HG02970 (cell line): ENCODE measurements at regions not wholly inside any gene's neighbourhood (a gene's known extent, or its start where the extent isn't known, plus 50 kb on each side); places are given as distances from the start of the nearest gene placed in this dataset.

Source experiments
- ATAC-seq: cut with Tn5 transposase; IDR thresholded peaks from one replicate; pipeline ENCODE4 v1.9.1; 2021; ENCODE audit warnings: mild to moderate bottlenecking, moderate library complexity, moderate number of reproducible peaks; ENCODE audit not compliant: unreplicated experiment, low FRiP score

DNA sequence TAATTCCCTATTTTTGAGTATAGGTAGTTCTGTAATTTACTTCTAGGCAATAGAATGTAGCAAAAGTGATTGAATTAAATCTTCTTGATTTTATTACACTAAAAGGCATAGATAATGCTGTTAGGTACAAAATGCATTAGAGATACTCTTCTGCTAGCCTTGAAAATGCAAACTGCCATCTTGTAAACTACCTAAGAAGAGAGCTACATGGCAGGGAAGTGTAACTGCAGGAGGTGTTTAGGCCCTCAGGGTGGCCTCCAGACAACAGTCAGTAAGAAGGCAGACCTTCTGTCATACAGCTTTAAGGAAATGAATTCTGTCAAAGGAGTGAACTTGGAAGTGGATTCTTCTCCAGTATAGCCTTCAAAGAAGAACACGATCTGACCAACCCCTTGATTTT lies 1396.8 kb upstream of the SLC39A10 start:
- ATAC-seq, result no peak

DNA sequence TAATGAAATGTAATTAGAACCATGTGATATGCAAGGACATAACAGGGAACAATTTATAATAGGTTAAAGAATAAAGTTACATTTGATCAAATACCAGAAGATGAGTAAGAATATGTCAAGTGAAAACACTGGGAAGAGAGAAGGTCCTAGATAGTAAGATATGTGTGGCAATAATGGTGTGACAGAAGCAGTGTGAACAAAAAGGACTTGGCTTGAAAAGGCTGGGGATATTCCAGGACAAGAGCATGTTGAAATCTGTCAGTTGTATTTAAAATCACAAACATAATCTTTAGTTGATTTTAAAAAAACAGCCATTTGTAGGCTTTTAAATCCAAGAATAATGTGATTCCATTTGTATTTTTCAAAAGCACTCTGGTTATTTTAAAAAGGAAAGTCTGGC lies 1399.9 kb upstream of the SLC39A10 start:
- ATAC-seq, result no peak

DNA sequence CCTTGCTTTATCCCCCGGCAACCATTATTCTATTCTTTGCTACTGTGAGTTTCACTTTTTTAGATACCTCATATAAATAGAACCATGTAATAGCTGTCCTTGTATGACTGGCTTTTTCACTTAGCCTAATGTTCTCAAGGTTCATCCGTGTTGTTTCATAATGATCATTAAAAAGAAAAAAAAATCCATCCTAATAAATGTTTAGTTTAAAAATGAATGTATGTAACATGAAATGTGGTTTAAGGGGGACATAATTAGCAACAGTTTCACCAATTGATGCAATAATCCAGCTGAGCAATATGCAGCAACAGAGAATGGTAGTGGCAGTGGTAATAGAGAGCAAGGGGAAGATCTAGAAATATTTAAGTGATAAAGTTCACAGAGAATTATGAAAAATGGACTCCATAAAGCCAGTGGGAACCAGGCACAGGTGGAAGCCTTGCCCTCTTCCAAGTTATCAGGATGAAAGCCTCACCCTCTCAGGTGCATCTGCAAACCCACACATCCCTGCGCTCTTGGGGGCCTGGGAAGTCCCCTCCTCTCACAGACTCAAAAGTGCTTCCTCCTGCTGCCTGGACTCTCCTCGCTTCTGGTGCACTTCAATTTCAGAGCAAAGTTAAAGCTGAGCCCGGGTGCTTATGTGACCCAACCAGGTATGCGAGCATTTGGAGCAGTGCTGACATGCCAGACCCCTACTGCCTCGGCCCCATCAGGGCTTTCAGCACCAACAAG lies 1403.3 kb upstream of the SLC39A10 start:
- ATAC-seq, result no peak

DNA sequence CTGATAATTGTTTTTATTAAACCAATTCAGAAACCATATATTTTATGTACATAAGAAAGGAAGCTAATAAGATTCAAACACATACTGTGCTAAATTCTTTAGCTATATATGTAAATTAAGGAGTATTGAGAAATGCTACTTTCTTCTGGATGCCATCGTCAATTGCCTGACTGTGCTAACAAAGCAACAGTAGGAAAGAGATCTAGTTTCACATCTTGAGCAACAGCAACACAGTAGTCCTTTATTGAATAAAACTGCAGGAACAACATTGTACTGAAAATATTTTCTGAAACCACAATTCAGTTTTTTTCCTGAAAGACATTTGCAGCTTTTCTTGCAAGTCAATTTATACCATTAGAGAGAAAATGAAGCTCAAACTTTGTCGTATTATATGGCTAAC lies 1404.9 kb upstream of the SLC39A10 start:
- no peak for ATAC-seq

DNA sequence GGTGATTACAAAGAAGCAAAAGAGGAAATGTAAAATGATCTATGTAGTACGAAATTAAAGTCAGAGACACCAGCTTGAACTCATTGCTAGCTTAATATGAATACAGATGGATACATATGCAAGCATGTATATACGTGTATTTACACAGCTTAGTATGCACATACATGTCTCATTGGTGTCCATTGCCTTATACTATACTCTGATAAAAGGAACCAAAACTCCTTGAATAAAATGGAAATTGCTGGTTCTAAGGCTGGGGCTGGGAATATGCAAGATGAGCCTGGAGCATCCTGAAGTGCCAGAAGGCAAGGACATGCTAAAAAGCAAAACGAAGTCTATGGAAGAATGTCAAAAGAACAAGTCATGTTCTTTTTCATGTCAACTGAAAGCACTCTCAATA lies 1424.4 kb upstream of the SLC39A10 start:
- ATAC-seq, result no peak

DNA sequence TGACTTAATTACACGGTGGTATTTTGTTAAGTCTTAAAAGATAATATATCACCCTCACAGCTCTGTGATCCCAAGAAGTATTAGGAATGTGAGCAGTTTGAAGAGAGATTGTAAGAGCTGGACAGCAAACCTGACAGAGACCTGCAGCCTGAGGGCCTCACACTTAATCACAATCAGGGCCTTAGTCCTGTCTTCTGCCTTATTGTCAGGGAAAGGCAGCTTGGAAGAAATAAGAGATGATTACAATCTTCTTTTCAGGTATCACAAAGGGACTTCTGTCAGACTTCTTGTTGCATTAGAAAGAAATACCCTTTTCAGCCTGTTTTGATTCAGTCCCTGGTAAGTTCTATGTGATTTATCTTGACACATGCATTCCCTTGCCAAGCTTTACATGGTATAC lies 1433.8 kb upstream of the SLC39A10 start:
- ATAC-seq, result no peak

DNA sequence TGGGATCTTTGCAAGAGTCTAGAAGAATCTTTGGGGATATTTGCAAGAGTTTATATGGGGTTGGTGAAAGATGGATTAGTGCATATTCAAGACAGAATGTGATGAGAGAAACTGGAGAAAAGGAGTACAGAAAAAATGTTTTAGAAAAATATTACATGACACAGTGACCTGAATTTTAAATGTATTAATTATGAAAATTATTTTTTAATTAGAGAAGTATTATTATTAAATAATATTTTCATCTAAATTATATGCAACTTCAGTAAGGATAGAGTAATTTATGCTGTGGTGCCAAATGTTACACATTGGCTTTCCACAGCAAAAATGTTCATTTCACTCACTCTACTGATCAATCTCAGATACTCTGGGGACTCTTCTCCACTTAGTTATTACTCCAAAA lies 1442.8 kb upstream of the SLC39A10 start:
- no peak for ATAC-seq

DNA sequence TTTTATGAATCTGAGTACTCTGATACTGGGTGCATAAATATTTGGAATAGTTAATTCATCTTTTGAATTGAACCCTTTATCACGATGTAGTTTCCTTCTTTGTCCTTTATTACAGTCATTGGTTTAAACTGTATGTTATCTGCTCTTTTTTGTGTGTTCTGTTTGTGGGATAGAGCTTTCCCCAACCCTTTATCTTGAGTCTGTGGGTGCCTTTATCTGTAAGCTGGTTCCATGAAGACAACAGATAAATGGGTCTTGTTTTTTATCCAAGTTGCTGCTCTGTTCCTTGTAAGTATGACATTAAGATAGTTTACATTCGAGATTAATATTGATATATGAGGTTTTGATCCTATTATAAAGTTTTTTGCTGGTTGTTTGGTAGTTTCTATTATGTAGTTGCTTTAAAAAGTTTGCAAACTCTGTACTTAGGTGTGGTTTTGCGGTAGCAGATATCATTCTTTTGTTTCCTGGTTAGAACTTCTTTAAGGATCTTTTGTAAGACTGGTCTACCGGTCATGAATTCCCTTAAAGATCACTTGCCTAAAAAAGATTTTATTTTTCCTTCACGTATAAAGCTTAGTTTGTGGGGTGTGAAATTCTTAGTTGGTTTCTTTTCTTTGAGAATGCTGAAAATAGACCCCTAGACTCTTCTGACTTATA lies 1451.3 kb upstream of the SLC39A10 start:
- ATAC-seq, result no peak

DNA sequence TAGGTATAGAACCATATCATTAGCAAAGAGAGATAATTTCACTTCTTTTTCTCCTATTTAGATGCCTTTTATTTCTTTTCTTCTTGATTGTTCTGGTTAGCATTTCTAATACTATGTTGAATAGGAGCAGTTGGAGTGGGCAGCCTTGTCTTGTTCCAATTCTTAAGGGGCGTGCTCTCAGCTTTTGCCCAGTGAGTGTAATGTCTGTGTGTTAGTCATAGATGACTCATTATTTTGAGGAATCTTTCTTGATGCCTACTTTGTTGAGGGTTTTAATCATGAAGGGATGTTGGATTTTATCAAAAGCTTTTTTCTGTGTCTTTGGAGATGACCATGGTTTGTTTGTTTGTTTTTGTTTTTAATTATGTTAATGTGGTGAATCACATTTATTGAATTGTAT lies 1453.1 kb upstream of the SLC39A10 start:
- ATAC-seq, result no peak

DNA sequence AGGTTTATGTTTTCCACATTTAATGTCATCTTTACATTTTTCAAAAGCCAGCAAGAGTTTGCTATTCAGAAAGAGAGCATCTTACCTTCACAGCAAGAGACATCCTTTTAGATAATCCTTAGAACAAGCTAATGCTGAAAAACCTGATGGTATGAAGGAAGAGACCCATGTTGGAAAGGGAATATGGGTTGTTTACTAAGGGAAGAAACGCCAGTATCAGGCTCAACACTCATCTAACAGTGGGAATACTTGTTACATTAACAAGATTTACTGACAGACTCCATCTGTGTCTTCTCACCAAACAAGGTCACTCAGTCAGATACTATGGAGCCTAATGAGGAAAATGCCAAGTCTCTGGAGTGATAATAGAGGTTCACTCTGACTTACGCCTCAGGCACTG lies 1474.1 kb upstream of the SLC39A10 start:
- ATAC-seq, result no peak

DNA sequence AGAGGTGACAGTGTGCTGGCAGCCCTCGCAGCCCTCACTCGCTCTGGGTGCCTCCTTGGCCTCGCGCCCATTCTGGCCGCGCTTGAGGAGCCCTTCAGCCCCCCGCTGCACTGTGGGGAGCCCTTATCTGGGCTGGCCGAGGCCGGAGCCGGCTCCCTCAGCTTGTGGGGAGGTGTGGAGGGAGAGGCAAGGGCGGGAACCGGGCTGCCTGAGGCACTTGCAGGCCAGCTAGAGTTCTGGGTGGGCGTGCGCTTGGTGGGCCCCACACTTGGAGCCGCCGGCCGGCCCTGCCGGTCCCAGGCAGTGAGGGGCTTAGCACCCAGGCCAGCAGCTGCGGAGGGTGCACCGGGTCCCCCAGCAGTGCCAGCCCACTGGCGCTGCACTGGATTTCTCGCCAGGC lies 1480.9 kb upstream of the SLC39A10 start:
- ATAC-seq, result no peak

DNA sequence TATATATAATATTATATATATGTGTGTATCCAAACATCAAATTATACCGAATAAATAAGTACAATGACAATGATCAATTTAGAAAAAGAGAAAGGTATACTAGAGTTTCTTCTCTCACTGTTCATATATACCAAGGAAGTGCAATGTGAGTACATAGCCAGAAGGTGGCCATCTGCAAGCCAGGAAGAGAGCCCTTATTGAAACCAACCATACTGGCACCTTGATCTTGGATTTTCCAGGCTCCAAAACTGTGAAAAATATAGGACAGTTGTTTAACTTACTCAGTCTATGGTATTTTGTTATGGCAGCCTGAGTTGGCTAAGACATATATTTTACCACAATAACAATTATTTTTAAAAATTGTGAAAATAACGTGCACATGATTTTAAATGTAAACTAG lies 1490.2 kb upstream of the SLC39A10 start:
- ATAC-seq, result peak; percentile 74

DNA sequence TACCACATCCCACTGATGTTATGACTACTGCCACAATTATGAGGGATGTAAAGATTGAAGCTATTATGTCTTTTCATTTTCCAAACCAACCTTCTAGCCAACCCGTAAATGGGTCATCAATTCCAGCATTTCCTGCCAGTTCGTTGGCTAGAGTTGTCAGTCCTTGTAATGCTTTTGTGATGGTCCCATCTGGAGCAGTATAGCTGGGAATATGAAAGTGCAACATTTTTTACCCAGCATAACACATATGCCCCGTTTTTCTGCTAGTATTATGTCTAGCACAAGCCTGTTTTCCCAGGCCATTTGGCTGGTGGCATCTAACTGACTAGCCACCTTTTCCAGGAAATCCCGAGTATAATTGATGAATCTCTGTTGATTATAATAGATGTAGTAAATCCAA lies 1501.6 kb upstream of the SLC39A10 start:
- ATAC-seq, result no peak

DNA sequence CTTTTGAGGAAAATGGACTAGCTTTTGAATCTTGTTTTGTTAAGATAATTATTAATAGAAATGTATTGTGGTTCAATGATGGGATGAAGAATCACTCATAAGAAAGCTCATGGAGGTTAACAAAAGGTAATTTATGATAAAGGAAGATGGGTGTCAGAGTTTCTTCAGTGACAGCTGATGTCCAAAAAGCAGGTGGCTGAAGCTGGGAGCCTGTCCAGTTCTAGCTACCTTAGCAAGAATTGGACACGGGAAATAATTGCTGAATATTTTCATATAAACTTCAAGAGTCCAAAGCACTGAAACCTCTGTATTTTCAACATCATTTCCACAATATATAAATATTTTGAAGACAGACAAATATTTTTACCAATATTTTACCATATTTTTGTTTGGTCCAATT lies 1505.8 kb upstream of the SLC39A10 start:
- no peak for ATAC-seq

DNA sequence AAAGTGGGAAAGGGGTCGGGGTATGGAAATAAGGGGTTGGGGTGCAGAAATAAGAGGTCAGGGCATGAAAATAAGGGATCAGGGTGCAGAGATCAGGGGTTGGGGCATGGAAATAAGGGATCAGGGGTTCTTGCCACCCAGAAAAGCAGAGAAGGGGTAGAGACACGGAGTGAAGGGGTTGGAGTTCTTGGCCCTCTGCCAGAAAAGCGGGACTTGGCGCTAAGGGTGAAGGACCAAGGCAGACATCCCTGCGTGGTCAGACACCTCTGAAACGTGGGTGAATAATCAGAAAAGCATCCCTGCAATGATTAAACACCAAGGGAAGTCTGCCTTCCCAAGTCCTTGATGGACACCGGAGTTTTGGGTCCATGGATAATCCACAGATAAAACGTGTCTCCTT lies 1521.6 kb upstream of the SLC39A10 start:
- ATAC-seq, result no peak

DNA sequence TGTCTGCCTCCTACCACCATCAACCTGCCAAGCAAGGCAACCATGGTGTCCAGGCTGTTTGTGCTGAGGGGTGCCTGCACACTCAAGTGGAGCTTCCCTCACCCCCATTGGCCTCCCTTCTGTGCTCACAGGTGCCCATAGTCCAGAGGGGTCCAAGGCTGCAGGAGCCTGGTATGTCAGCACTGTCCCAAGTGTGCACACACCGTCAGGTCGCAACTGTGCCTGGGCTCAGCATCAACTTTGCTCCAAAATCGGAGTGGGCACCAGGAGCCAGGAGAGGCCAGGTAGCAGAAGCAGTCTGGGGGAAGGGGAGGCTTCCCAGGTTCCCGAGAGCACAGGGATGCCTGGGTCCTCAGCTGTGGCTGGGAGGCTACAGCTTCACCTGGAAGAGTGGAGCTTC lies 1528.2 kb upstream of the SLC39A10 start:
- ATAC-seq, result no peak

DNA sequence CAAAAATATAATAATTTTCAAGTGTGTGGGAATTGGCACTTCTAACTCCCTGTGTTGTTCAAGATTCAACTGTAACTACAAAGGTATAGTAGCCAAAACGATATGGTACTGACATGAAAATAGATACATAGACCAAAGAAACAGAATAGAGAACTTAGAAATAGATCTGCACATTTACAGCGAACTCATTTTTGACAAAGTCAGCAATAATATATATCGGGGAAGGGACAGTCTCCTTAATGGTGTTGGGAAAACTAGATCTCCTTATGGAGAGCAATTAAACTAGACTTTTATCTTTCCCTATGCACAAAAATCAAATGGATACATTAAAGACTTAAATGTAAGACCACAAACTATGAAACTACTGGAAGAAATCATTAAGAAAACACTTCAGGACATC lies 1530.6 kb upstream of the SLC39A10 start:
- ATAC-seq, result no peak

DNA sequence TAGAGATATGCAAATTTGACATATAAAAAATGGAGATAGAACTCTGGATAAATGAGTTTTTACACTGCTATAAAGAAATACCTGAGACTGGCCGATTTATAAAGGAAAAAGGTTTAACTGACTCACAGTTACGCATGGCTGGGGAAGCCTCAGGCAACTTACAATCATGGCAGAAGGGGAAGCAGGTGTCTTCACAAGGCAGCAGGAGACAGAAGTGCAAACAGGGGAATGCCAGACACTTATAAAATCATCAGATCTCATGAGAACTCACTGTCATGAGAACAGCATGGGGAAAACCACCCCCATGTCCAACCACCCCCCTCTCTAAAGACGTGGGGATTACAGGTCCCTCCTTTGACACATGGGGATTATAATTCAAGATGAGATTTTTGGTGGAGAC lies 1540.2 kb upstream of the SLC39A10 start:
- ATAC-seq, result no peak

DNA sequence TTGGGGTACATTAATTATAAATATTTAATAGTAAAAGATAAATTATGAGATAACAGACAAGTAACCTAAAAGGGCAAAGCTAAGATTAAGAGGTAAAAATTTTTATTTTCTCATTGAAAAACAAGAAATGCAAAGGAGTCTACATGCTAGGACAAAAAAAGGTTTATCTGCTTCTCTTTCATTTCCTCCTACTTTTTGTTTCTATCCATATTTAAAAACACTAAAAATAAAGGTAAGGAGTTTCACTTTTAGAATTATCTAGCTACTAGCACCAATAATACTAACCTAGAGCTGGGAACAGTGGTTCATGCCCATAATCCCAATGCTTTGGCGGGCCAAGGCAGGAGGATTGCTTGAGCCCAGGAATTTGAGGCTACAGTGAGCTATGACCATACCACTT lies 1551.7 kb upstream of the SLC39A10 start:
- no peak for ATAC-seq

DNA sequence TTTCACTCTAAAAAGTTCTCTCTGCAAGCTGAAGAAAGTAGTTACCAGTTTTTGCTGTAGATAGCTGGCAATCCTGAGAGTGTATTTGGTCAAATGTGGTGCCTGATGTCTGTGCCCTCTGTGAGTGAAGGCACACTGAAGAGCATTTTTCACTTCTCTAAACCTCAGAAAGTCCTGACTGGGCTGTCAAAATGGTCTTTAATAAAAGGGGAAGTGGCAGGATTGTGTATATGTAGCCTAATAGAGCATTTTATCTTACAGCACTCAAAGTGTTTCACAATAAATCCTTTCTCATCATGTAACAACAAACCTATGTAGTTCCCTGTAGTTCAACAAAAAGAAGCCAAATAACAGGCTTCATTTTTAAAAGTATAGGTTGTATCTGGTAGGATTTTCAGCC lies 1552.3 kb upstream of the SLC39A10 start:
- ATAC-seq, result peak; percentile 92

DNA sequence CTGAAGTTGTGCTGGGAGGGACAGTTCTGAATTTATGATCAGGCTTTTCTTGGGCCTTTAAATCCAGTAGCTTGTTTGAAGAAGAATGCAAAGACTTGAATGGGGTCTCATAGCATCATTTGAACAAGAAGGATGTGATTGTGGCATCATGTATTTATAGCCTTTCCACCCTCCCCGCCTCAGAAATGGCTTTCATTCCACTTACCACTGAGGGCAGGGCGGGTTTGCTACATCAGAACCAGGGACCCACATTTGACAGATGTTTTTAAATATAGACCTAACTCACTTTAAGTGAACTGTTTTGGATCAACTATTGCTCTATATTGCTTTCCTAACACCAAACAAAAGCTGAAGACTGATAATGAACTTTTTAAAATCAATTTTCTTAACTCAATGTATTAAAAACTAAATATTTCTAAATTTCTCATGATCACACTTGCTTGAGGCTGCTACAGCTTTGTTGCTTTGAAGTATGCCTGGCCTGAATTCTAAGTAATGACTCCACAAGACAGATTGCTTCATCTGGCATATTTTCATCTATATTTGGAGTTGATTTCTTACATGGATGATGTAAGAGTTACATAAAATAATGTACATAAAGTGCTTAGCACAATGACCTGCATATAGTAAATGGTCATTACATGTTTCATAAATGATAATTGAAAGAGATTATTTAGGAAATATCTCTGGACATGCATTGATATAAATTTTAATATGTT lies 1552.9 kb upstream of the SLC39A10 start:
- no peak for ATAC-seq

DNA sequence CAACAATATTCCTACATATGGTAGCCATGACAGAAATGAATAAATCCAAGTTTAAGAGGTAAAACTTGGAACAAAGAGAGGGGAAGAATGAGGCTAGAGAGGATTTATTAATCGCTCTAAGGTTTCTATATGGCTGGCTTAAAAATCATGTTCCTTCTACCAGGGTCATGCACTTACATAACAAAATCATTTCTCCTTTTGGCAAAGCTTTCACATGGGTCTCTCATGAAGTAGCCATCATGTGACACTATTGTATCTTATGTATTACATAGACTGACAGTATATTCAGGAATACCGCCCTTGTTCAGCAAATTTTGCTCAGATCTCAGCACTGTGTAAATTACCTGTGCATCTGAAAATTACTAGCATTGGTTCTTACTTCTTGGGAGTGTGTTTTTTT lies 1554.5 kb upstream of the SLC39A10 start:
- ATAC-seq, result no peak
